GM21717 (cell line): ENCODE measurements at regions not wholly inside any gene's neighbourhood (a gene's known extent, or its start where the extent isn't known, plus 50 kb on each side); places are given as distances from the start of the nearest gene placed in this dataset.
"Not testable (repeated sequence)": the region's sequence is repeated elsewhere in the genome, so short reads cannot be mapped to it uniquely, and the experiment has no call there.

Experiments used
- ATAC-seq: cut with Tn5 transposase; IDR thresholded peaks from one replicate; pipeline ENCODE4 v1.9.1; 2021; ENCODE audit warnings: mild to moderate bottlenecking, moderate library complexity; ENCODE audit not compliant: unreplicated experiment

- ATAC-seq = peak; percentile 50
Measured at GRCh38 chr16:52976539-52977167, 76.0 kb downstream of the CHD9NB start.

GRCh38 chr16:52967744-52968143 is 85.0 kb downstream of the CHD9NB start:
- ATAC-seq = no peak

GRCh38 chr16:52964290-52964689 is 88.4 kb downstream of the CHD9NB start:
- ATAC-seq = no peak

GRCh38 chr16:52963855-52964242 is 88.8 kb downstream of the CHD9NB start:
- ATAC-seq = no peak

DNA sequence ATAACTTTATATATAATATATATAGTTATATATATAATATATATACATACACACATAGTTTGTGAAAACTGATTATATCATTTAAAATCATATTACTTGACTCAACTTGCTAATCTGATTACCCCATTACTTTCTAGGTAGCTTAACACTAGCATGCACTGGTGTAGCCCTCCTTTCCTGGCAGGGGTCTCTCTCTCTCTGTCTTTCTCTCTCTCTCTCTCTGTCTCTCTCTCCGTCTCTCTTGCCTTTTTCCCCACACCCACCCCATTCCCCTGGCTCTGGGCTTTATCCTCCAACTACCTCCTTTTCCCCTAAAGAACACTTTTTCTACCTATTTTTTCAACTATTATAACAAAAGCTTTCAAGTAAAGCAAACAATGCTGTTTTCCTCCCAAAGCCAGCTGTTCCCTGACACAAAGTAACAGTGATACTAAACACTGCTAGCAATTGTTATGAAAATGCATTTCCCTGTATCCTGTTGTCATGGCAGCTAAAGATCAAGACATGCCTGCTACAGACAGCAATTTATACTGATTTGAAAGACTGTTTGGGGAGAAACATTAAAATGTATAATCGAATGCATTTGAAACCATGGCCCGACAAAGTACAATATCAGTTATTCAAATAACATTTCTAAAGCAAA is 89.4 kb downstream of the CHD9NB start:
- no peak for ATAC-seq

DNA sequence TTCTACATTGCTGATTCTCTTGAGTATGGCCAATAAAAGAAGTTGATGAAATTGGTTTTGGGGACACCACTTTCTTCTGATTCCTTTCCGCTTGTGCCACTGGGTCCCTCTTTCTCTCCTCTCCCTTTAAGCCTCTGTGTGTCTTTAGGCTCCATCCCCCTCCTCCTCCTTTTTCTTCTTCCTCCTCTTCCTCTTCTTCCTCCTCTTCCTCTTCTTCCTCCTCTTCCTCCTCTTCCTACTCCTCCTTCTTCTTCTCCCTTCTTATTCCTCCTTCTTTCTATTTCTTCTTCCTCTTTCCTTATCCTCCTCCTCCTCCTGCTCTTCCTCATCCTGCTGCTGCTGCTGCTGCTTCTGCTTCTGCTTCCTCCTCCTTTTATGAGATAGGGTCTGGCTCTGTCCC is 93.7 kb downstream of the CHD9NB start:
- ATAC-seq = no peak

DNA sequence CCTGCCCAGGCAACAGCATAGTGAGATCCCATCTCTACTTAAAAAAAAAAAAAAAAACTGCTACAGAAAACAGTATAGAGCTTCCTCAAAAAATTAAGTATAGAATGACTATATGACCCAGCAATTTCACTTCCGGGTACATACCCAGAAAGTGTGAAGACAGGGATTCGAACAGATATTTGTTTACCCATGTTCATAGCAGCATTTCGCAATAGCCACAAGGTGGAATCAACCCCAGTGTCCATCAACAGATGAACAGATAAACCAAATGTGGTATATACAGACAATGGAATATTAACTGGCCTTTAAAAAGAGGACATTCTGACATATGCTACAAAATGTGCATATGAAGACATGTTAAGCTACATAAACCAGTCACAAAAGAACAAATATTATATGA is 95.5 kb downstream of the CHD9NB start:
- ATAC-seq = no peak

DNA sequence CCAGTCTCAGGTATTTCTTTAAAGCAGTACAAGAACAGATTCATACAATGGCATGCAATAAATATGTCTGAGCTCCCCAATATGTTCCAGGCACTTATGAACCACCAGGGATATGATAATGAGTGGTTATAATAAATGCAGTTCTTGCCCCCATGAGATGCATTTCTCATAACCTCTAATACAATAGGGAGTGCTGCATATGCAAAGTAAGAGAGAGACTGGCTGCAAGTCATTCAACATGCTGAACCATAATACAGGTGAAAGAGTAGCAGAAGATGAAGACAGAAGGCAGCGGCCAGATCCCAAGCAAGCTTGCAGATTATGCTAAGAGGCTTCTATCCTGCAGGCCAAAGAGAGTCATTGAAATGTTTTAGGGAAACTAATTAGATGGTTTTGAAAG is 96.7 kb downstream of the CHD9NB start:
- ATAC-seq = no peak

- no peak for ATAC-seq
Measured at GRCh38 chr16:52953215-52953614, 99.5 kb downstream of the CHD9NB start.

GRCh38 chr16:52948946-52949345 is 103.8 kb downstream of the CHD9NB start:
- ATAC-seq = no peak

- ATAC-seq = no peak
Measured at GRCh38 chr16:52932321-52932720, 120.4 kb downstream of the CHD9NB start.

DNA sequence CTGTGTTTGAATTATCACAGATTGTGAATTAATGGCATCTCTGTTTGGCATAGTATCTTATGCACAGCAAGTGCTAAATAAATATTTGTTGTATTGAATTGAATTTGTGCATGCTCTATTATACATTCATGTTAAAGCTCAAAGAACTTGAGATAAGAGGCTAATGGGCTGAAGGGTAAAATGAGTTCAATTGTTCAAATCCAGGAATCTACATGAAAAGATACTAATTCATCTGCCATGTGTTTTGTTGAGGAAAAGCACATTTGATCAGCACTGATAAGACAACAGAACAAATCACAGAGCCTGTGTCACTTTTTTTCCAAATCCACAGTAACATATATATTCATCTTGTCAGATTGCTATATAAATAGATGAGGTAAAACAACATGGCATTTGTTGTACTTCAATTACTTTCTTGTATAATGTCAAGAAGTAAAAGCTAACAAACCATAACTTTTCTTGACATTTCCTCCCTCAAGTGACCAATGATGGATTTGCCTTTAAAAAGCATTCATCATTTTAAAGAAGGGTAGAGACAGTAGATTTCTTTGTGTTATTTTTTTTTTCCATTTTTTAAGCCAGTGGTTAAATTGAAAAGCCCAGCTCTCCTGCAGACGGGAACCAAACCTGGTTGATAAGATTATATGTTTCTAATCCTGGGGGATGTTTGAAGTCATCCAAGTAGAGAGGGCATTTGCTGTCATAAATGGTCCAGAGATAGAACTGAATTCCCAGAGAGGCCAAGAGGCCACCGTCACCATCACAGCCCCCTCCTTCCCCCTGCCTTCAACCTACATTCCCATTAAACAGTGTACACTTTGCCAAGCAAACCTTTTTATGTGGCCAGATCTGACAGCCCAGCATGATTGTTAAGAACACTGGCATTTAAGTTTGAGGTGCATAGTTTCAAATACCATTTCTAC is 123.0 kb downstream of the CHD9NB start:
- ATAC-seq = no peak

GRCh38 chr16:52928955-52929354 is 123.7 kb downstream of the CHD9NB start:
- ATAC-seq = no peak

GRCh38 chr16:52925143-52925542 is 127.6 kb downstream of the CHD9NB start:
- no peak for ATAC-seq

GRCh38 chr16:52924162-52924561 is 128.5 kb downstream of the CHD9NB start:
- ATAC-seq = no peak

GRCh38 chr16:52921104-52921503 is 131.6 kb downstream of the CHD9NB start:
- ATAC-seq = no peak

- no peak for ATAC-seq
Measured at GRCh38 chr16:52920331-52920730, 132.4 kb downstream of the CHD9NB start.

- ATAC-seq = no peak
Measured at GRCh38 chr16:52914428-52914827, 138.3 kb downstream of the CHD9NB start.

DNA sequence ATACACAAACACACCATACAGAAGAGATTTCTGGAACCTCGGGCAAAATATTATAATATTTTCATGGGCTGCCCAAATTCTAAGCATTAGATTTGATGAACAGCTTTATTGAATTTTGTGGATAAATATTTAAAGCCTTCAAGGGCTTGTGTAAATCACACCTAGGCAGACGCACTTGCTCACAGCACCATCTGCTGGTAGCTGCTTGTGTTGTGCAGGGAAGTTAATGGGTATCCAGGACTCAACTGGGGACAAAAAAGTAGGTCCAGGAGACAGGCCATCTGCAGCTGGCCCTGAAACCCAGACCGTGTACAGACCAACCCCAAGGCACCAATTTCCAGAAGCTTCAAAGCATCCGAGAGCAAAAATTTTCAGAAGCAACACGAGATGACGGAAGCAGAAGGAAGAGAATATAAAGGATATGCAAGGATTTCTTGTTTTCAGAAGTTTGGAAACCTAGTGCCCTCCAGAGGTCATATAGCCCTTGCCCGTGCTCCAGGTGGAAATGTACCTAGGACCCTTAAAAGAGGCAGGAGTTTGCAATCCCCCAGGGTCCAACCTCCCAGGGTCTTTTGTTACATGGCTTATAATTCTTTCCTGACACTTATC is 140.0 kb downstream of the CHD9NB start:
- ATAC-seq = peak; percentile 66

DNA sequence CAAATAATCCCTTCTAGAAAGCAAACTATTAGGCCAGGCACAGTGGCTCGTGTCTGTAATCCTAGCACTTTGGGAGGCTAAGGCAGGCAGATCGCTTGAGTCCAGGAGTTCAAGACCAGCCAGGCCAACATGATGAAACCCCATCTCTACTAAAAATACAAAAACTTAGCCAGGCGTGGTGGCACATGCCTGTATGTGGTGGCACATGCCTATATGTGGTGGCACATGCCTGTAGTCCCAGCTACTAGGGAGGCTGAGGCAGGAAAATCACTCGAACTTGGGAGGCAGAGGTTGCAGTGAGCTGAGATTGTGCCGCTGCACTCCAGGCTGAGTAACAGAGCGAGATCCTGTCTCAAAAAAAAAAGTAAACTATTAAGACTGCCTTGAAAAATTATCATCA is 144.6 kb downstream of the CHD9NB start:
- ATAC-seq = not testable (repeated sequence)

DNA sequence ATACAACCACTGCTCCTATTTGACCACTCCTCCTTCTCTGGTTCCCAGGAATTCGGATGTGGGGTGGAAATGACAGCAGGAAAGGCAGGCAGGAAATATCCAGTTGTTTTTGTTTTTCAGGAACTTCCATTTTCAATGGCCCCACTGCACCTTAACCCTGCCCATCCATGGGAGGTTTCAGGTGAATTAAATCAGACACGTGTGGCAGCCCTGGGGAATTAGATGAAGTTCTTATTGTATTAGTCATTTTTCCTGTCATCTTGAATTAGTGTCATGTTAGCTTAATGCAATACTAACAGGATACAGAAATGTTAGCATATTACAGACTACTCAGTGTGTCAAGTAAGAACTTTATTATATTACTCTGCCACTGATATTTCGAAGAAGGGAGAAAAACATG is 146.4 kb downstream of the CHD9NB start:
- no peak for ATAC-seq
